GM19395 (cell line): ENCODE measurements at regions not wholly inside any gene's neighbourhood (a gene's known extent, or its start where the extent isn't known, plus 50 kb on each side); places are given as distances from the start of the nearest gene placed in this dataset.
"Not testable (repeated sequence)": the region's sequence is repeated elsewhere in the genome, so short reads cannot be mapped to it uniquely, and the experiment has no call there.

ENCODE experiments used
- ATAC-seq: cut with Tn5 transposase; IDR thresholded peaks from one replicate; pipeline ENCODE4 v1.9.1; 2021; ENCODE audit warnings: mild to moderate bottlenecking, moderate library complexity; ENCODE audit not compliant: unreplicated experiment

GRCh38 chr13:58712191-58712590 is 1080.6 kb downstream of the PCDH17 start:
- no peak for ATAC-seq

GRCh38 chr13:58714016-58714415 is 1082.5 kb downstream of the PCDH17 start:
- ATAC-seq = not testable (repeated sequence)

GRCh38 chr13:58721273-58721672 is 1089.7 kb downstream of the PCDH17 start:
- no peak for ATAC-seq

- ATAC-seq = no peak
These were observed 1096.6 kb downstream of the PCDH17 start for GRCh38 chr13:58728126-58728525.

GRCh38 chr13:58729361-58729760 is 1097.8 kb downstream of the PCDH17 start:
- no peak for ATAC-seq

GRCh38 chr13:58744686-58745085 is 1113.1 kb downstream of the PCDH17 start:
- no peak for ATAC-seq

GRCh38 chr13:58767566-58767965 is 1136.0 kb downstream of the PCDH17 start:
- ATAC-seq = no peak

- ATAC-seq = no peak
These were observed 1141.8 kb downstream of the PCDH17 start for GRCh38 chr13:58773280-58773859.

GRCh38 chr13:58782736-58783135 is 1151.2 kb downstream of the PCDH17 start:
- no peak for ATAC-seq

GRCh38 chr13:58792854-58793253 is 1161.3 kb downstream of the PCDH17 start:
- no peak for ATAC-seq

- ATAC-seq = no peak
These were observed 1164.2 kb downstream of the PCDH17 start for GRCh38 chr13:58795715-58796114.

GRCh38 chr13:58804832-58805231 is 1173.3 kb downstream of the PCDH17 start:
- no peak for ATAC-seq

- ATAC-seq = no peak
These were observed 1174.9 kb downstream of the PCDH17 start for GRCh38 chr13:58806401-58806800.

GRCh38 chr13:58823701-58824100 is 1192.2 kb downstream of the PCDH17 start:
- ATAC-seq = no peak

GRCh38 chr13:58827904-58828303 is 1196.4 kb downstream of the PCDH17 start:
- no peak for ATAC-seq

- ATAC-seq = no peak
These were observed 1199.3 kb downstream of the PCDH17 start for GRCh38 chr13:58830841-58831240.

- no peak for ATAC-seq
These were observed 1207.1 kb downstream of the PCDH17 start for GRCh38 chr13:58838615-58839014.

- ATAC-seq = no peak
These were observed 1211.5 kb downstream of the PCDH17 start for GRCh38 chr13:58843071-58843470.

GRCh38 chr13:58843567-58843966 is 1212.0 kb downstream of the PCDH17 start:
- no peak for ATAC-seq

- no peak for ATAC-seq
These were observed 1218.6 kb downstream of the PCDH17 start for GRCh38 chr13:58850161-58850560.

- ATAC-seq = no peak
These were observed 1220.5 kb downstream of the PCDH17 start for GRCh38 chr13:58852076-58852475.

- ATAC-seq = no peak
These were observed 1223.7 kb downstream of the PCDH17 start for GRCh38 chr13:58855283-58855682.

- no peak for ATAC-seq
These were observed 1227.4 kb downstream of the PCDH17 start for GRCh38 chr13:58858870-58859371.
